ENCODE measurements at regions not wholly inside any gene's neighbourhood (a gene's known extent, or its start where the extent isn't known, plus 50 kb on each side); places are given as distances from the start of the nearest gene placed in this dataset.

- no peak overlapping the region for H3K4me3 ChIP-seq (ENCODE audit: low read length)
- WGBS (ENCODE audit: insufficient coverage) = 86% methylated on average over 6 of the region's 6 CpGs
- no peak for TF ChIP-seq CTCF (IDR thresholded peaks at IDR 0.05)
- DNase-seq (no peak), ATAC-seq (no peak)
- Mint-ChIP-seq H3K27me3 (ENCODE audit: low read depth in 2 of 2) (peaks cover 45 to 65% of the 10 kb centered on the region in 2 donors), H3K27ac (no peak overlapping the region), H3K4me1 (peaks cover 11 to 13% of the 10 kb centered on the region in 2 donors), H3K9me3 (no peaks in the 10 kb centered on the region), H3K36me3 (no peaks in the 10 kb centered on the region), H3K4me3 (no peak overlapping the region)
- no peaks in the 10 kb centered on the region for H3K36me3 ChIP-seq (ENCODE audit: control insufficient read depth, insufficient read depth, low read length)
- peaks cover 13% of the 10 kb centered on the region for H3K27me3 ChIP-seq (ENCODE audit: control insufficient read depth, insufficient read depth, low read length)
- H3K9me3 ChIP-seq (ENCODE audit: control insufficient read depth, insufficient read depth, low read length) = no peaks in the 10 kb centered on the region
- H3K4me1 ChIP-seq (ENCODE audit: control insufficient read depth, insufficient read depth, low read length) = peaks cover under 1% of the 10 kb centered on the region
- intact Hi-C loops (cut with micrococcal nuclease) = no loop called here
- no peak overlapping the region for H3K27ac ChIP-seq (ENCODE audit: low read length)
Measured at GRCh38 chr3:18886331-18886730, 262.0 kb upstream of the KCNH8 start.

GRCh38 chr3:18885612-18886011, 262.7 kb upstream of the KCNH8 start:
- TF ChIP-seq CTCF (IDR thresholded peaks at IDR 0.05) = no peak
- 93% methylated on average over 6 of the region's 6 CpGs for WGBS (ENCODE audit: insufficient coverage)
- Histone ChIP-seq H3K9me3 (ENCODE audit: control insufficient read depth, insufficient read depth, low read length) (no peaks in the 10 kb centered on the region), H3K4me1 (ENCODE audit: control insufficient read depth, insufficient read depth, low read length) (no peaks in the 10 kb centered on the region), H3K27ac (ENCODE audit: low read length) (no peak overlapping the region), H3K27me3 (ENCODE audit: control insufficient read depth, insufficient read depth, low read length) (peaks cover 13% of the 10 kb centered on the region), H3K4me3 (ENCODE audit: low read length) (no peak overlapping the region), H3K36me3 (ENCODE audit: control insufficient read depth, insufficient read depth, low read length) (no peaks in the 10 kb centered on the region)
- Mint-ChIP-seq H3K9me3 (no peaks in the 10 kb centered on the region), H3K4me1 (peaks cover 4 to 5% of the 10 kb centered on the region in 2 donors), H3K27ac (no peak overlapping the region), H3K4me3 (no peak overlapping the region), H3K36me3 (no peaks in the 10 kb centered on the region), H3K27me3 (ENCODE audit: low read depth in 2 of 2) (peaks cover 41 to 61% of the 10 kb centered on the region in 2 donors)
- no peak for ATAC-seq
- intact Hi-C loops (cut with micrococcal nuclease) = no loop called here
- no peak for DNase-seq

GRCh38 chr3:18883571-18883970, 264.7 kb upstream of the KCNH8 start:
- Mint-ChIP-seq H3K4me3 (no peak overlapping the region), H3K36me3 (no peaks in the 10 kb centered on the region)
- WGBS (ENCODE audit: insufficient coverage) = 67% methylated on average over 1 of the region's 2 CpGs

More at GRCh38 chr3:18883571-18883970, 264.7 kb upstream of the KCNH8 start:
- Mint-ChIP-seq H3K4me1 (no peaks in the 10 kb centered on the region), H3K27ac (no peak overlapping the region), H3K9me3 (no peaks in the 10 kb centered on the region), H3K27me3 (ENCODE audit: low read depth in 2 of 2) (peaks cover 29 to 45% of the 10 kb centered on the region in 2 donors)
- no peaks in the 10 kb centered on the region for H3K4me1 ChIP-seq (ENCODE audit: control insufficient read depth, insufficient read depth, low read length)
- H3K4me3 ChIP-seq (ENCODE audit: low read length) = no peak overlapping the region
- H3K27ac ChIP-seq (ENCODE audit: low read length) = no peak overlapping the region
- H3K9me3 ChIP-seq (ENCODE audit: control insufficient read depth, insufficient read depth, low read length) = no peaks in the 10 kb centered on the region
- intact Hi-C loops (cut with micrococcal nuclease) = no loop called here
- DNase-seq = no peak
- peak in 1 of 3 donors; percentile 60 for ATAC-seq
- H3K27me3 ChIP-seq (ENCODE audit: control insufficient read depth, insufficient read depth, low read length) = peaks cover 7% of the 10 kb centered on the region
- TF ChIP-seq CTCF (IDR thresholded peaks at IDR 0.05) = no peak
- H3K36me3 ChIP-seq (ENCODE audit: control insufficient read depth, insufficient read depth, low read length) = no peaks in the 10 kb centered on the region
